RPMI7951 (cell line): ENCODE measurements at regions not wholly inside any gene's neighbourhood (a gene's known extent, or its start where the extent isn't known, plus 50 kb on each side); places are given as distances from the start of the nearest gene placed in this dataset.
"Not testable (repeated sequence)": the region's sequence is repeated elsewhere in the genome, so short reads cannot be mapped to it uniquely, and the experiment has no call there.

ENCODE experiments used
- DNase-seq: peaks from one replicate; pipeline ENCODE4 v3.0.0-alpha.2; 2012; ENCODE audit warnings: low read depth

DNA sequence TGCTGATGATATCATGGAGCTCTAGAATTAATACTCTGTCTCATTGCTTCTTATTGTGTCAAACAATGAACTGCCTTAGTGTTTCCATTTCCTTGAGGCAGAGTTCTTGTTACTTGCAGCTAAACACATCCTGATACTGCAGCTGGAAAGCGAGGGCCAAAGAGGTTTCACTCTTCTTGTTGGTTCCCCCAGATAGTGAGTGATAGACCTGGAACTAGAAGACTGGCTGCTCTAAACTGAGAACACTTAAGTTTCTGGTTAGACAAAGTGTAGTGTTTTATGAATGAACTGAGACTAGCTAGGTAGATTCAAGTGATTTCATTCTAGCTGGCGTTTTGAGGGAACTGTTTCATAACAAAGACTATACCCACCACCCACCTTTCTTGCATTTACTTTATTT, 321.7 kb downstream of the TXNL1 start:
- DNase-seq = no peak

DNA sequence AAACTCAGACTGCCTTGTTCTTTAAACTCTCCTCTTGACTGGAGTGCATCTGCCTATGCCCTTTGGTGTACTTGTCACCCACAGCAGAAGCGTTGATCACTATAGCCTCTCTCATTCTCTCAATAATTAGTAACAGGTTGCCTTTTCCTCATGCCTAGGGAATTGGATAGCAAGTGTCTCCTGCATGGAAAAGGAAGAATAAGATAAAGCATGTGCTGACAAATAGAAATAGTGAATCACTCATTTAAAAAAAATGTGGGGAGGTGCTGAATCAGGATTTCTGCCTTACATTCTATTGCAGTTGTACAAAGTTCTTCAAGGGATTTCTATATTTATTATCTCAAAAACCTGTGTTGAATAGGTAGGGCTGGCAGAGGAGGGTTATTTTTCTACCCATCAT, 323.0 kb downstream of the TXNL1 start:
- DNase-seq = no peak

DNA sequence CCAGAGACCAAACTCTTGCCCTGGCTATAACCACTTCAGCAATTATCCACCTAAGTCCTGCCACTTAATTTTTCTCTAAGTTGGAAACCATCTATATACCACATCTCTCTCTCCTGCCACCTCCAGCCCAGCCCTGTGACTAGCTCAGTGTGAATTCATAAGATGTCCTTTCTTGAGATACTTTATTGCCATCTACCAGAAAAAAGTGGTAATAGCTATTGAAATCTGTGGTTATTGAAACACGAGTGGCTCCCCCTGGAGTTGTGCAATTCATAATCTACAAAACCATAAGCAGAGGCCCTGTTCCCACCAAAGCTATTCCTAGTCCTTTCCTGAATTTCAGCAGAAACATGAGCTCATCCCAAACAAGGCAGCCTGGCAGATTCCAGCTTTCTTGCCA, 324.0 kb downstream of the TXNL1 start:
- DNase-seq = peak; percentile 8

DNA sequence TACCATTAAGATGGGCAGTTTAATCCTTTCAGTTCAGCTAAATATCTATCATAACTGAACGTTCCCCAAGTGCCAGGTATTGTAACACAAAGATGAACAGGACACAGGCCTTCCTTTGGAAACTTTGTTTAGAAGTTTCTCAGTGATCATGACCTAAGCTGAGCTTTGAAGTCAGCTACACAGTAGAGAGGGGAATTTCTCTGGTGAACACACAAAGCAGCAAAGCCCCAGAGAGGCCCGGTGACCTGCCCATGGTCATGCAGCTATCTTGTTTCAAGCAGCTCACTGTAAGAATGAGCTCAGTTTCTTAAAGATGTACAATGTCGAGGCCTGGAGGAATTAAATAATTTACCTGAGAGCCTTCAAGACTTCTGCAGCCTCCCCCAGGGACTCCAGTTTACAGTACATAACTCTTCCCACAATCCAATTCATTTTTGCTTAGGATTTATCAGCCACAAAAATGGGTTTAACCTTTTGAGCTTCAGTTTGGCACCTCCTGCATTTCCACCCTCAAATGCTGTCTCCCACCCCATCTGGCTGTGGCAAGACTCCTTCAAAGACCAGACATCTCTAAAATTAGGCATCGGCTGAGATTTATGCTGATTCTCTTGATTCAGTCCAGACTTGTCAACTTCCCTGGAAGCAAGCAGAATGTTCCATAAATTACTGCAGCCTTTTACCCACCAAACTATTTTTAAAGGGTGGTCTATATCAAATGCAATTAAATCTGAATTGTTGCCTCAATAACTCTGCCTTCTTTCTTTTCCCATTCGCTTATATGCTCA, 325.6 kb downstream of the TXNL1 start:
- DNase-seq = no peak

DNA sequence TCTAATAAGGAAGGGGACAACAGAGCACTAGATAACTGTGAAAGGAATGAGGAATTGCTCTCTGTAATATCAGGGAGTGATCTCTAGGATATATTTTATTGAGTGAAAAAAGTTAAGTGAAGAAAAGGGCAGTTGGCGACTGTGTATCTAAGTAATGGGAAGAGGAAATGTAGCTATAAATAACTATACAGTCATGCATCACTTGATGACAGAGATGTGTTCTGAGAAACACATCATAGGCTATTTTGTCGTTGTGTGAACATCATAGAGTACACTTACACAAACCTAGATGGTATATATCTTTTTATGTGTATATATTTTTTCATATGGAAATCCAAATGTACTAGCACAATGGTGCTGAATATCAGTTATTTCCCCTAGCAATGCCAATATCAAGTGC, 329.3 kb downstream of the TXNL1 start:
- no peak for DNase-seq

DNA sequence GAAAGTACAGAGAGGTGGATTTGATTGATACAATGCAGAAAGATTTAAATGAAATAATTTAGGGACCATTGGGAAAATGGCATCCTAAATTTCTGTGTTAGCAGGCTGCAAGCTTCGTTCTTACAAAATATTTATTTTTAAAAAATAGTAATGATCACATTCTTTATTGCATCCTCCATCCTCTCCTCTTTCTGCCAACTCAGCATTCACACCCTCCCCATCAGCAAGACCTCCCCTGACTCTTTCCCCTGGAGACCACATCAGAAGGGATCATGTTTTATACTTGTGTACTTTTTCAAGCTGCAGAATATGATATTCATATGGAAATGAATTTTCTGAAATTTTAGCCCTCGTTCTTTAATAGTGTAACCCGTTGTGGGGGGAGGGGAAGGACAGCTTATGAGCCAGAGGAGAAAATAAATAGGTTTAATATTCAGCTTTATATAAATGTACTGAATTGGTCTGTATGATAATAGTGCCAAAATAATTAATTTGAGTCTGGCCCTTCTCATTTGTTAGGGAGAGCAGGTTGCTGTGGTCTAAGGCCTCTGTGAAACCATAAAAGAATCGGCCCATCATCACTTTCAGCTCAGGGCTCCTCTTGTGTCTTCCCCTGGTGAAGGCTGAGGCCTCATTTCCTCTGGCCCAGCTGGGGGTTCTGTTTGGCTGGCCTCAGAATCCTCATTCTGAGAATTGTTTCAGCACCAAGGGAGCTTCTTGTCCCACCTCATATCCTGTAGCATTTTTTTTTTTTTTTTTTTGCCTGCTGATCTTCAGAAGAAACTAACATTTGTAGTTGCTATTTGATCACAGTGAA, 330.8 kb downstream of the TXNL1 start:
- DNase-seq = no peak

DNA sequence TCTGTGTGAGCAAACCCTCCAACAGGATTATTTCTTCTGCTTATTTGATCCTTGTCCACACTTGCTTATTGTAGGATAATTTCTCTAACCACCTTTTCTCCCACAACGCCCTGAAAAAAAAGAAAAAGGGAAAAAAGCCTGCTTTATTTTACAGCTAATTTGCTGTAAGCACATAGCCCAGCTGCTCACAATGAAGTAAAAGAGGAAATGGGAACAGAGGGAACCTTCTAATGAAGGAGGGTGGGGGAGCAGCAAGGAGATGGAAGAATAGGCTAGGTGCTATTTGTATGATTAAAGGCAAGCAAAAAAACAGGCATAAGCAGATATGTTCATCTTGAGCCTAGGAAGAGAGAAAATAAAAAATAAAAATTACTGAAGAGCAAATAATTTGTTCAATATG, 331.6 kb downstream of the TXNL1 start:
- no peak for DNase-seq

DNA sequence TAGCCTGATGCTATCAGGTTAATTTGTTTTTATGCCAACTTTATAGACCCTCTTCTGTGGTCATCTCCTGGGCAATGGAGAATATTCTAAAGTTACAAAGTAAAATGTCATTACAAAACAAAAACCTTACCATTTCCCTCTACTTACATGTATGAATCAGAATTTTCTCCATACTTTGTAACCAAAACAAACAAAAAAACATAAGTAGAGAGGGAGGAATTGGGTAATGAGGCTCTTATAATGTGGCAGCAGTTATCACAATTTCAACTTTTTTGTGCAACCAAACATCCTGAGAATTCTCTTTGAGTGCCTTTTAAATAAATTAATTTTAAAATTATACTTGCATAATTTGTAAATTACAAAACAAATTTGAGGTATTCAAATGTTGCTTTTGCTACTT, 332.8 kb downstream of the TXNL1 start:
- no peak for DNase-seq

DNA sequence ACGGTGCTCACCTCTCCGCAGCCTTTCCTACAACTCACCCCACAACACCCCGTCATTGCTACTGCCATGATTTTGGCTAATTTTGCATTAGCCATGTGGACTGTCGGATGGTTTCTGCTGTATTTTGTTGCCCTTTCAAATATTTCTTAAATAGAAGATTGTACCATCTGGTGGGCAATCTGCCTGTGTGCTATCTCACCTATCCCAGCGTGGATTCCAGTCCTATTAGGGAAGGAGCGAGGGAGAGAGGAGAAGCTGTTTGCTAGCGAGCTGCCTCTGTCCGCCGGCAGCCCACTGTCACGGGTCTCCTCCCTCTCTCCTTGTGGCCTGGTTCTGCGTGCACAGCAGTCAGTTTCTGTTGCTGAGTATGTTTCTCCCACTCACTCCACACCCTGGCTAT, 336.2 kb downstream of the TXNL1 start:
- no peak for DNase-seq

DNA sequence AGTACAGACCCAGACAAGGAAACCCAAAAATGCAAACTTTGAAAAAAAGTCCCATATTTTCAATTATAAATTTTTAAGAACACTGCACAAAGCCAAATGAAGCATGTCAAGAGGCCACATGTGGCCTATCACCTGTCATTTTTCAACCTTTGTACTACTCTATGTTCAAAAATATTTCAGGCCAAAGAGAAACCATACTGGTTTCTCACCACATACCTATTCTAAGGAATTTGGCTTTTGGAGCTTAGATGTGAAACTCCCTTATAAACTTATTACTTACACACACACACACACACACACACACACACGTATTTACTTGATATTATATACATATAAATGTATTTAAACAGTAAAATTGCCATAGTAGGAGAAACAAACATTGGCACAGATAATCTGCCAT, 338.7 kb downstream of the TXNL1 start:
- no peak for DNase-seq

DNA sequence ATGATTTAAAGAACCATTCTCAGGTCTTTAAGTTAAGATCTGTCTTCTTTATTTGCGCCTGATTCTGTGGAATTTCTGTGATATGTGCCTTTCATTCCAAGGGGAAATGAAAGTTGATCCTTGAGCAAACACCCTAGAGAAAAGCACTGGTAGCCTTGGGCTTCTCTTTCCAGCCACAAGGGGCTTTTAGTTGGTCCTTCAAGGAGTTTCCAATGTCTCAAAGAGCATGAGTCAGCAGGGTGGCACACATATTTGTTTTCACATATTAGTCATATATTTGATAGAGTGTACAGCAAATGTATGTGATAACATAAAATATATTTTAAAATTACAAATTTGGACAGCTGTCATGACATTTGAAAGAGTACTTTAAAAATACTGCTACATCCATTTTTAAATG, 339.5 kb downstream of the TXNL1 start:
- peak; percentile 52 for DNase-seq

DNA sequence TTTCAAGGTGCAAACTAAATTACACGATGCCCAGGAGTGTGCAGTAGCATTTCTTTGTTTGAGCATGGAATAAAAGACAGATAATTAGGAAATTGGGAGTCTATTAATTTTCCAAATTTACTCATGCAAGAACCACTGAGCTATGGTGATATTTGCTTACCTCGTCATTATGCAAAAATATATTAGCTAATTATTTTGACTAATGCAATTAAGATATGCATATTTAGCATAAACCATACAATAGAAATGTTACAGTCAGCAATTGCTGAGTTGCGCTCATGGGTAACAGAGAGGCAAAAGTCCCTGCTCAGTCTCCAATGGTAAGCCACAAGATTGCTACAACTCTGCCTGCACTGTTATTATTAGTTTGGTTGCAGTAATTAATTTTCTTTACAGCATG, 342.0 kb downstream of the TXNL1 start:
- DNase-seq = no peak

DNA sequence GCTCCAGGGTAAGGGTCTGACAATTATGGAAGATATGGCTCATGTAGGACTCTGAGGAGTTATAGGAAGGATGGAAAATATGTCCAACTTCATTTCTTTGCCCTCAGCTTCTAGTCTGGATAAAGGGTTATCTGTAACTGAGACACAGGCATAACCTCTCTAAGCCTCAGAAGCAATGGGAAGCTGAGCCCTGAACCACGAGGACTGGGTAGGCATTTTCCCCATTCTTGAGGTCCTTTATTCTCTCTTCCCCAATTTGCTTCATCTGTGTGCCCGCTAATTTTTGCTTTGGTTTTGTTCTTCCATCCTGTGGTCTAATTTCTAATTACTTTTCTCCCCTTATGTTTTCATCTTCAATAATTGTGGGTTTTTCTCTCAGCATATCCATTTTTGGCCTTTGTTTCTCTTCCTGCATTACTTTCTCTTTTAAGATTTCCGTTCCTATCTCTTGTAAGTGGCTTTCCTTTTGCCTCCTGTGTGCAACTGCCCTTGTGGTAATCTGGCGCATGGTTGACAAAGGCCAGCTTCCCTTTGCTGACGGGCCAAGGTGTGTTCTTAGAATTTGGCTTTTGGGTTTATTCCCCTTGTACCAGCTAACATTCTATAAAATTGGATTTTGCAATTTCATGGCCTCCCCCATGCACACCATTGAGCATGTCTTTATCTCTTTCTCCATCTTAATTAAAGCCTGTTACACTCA, 343.8 kb downstream of the TXNL1 start:
- DNase-seq = no peak

DNA sequence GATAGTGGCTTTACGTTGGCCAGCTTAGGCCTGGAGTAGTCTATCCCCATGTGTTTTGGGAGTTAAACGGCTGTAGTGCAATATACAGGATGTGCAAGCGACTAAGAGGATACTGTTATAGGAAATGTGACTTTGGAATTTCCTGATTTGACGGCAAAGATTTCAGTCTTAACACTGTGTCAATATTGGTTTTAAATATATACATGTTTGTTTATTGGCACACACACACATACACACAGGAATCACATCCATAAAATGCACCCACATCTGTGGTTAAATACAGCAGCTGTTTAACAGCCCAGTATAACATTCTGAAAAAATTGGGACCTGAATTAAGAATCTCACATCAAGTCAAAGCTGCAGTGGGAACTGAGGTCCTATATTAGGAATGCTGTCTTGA, 347.1 kb downstream of the TXNL1 start:
- no peak for DNase-seq

DNA sequence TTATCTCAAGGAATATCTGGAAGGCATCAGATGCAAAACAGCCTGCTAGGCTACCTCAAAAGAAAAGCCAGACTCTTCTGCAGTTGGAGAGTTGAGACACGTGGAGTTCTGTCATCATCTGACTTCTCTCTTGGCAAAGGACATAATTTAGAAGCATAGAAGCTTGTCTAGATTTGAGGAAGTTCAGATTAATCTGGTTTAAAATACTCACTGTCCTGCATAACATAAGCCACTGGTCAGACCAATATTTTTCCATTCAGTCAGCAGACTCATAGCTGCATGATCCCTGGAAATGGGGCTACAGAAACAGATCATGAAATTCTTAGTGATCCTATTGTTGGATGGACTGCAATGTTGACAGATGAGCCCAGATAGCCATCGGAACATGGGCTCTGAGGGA, 349.0 kb downstream of the TXNL1 start:
- no peak for DNase-seq

DNA sequence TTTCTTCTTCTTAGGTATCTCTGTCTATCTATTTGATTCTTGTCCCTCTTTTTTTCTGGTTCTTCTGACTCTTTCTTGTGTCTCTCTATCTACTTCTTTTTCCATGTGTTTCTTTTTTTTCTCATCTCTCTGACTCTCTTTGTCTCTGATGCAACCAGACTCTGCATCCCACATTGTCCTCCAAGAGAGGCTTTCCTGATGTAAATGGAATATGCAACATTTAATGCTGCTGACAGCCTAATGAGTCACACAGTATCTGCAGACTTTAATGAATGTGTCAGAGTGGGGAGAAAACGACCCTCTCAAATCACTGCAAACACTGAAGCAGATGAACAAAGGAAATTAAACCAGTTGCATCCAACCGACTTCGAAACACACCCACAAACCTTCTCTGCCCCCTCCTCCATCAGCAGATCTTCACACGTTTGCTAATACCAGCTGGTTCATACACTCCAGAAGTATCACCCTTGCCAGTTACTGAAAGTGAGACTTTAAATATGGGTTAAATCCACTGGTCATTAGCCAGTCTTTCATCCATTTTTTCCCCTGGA, 351.5 kb downstream of the TXNL1 start:
- DNase-seq = peak; percentile 21

DNA sequence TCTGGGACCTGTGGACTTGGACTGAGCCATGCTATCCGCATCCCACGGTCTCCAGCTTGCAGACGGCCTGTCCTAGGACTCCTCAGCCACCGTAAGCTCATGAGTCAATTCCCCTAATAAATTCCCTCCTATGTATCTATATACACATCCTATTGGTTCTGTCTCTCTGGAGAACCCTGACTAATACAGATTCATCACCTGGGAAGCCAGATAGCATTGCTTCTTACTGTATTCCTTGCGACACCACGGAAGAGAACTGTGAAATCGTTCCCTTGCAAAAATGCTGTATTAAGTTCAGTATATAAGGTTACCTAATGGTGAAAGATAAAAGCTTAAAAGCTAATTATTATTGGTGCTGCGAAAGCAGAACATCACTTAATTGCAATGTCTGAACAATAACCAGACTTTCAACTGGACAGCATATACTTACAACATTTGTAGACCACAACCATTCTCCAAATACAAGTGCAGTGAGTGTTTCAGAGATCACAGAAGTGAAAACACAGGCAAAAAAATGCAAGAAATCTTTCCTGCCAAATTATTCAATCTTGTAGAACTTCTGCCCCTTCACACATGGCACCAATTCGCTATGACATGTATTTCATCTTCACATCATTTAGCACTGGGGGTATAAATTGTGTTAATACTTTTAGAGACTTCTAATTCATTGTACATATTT, 352.9 kb downstream of the TXNL1 start:
- DNase-seq = no peak

DNA sequence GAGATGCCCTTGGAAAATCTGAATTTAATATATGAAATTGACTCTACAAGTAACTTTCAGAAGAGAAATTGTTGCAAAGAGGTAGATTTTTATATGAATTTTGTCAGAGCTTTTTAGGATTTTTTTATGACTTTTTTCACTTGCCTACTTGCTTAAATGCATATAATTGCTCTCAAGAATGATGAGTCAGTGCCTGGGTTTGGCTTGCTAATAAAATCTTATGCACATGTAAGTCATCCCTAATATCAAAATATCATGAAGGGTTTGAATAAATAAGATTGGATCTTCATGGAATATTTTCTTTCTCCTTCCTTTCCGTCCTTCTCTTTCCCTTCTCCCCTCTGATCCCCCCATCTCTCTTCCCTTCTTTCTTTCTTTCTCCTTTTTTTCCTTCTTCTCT, 354.1 kb downstream of the TXNL1 start:
- DNase-seq = no peak

DNA sequence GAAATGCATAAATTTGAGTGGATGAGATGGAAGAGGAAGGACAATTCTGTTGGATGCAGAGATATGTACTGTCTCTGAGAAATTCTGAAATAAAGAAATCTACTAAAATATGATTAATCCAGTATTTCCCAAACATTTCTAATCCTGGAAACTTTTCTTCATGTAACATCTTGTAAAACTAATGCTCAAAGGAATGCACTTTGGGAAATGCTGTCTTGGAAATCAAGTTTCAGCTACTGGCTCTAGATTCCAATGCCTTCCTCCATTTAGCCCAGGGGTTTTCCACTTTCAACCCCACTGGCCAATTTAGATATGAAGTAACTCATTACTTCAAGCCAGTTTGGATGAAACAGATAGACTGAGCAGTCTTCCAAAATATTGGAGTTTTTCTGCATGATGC, 355.1 kb downstream of the TXNL1 start:
- no peak for DNase-seq

DNA sequence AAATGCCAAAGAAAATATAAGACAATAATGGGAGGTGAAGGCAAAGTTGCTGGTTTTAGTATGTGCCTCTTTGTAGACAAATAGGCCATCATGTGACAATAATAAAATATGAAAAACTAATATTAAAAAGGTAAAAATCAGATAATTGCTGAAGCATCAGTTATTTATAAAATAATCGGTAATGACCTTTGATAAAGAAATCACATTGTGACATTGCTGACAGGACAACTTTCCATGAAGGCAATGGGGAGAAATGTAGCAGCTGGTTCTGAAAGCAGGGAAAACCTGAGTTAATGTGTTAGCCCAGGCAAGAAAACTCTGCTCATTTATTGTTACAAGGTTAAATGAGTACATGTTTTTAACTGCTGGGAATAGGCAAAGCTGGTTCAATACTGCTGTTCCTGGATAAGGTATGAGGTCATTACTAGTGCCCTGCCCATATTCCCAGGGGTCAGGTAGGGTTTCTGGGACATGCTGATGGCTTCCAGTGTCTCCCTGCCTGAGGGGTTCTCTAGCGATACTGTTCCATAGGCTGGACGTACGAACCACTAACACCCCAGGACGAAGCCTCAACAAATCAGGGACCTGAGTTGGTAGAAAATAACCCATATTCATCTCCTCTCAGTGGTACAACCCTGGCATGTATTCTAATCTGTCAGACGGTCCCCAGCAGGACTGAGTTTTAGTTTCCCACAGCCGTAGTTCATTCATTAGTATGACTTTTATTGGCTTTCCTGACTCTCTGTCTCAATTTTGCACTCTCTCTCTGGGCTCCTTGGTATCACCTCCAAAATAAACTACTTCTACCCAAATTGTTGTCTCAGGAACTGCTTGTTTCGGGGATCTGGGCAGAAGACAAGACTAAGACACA, 355.9 kb downstream of the TXNL1 start:
- no peak for DNase-seq

DNA sequence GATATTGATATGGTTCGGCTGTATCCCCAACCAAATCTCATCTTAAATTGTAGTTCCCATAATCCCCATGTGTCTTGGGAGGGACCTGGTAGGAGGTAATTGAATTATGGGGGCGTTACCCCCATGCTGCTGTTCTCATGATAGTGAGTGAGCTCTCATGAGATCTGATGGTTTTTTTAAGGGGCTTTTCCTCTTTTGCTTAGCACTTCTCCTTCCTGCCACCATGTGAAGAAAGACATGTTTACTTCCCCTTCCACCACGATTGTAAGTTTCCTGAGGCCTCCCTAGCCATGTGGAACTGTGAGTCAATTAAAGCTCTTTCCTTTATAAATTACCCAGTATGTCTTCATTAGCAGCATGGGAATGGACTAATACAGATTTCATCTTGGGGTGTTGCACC, 358.6 kb downstream of the TXNL1 start:
- DNase-seq = not testable (repeated sequence)
